ENCODE measurements at regions not wholly inside any gene's neighbourhood (a gene's known extent, or its start where the extent isn't known, plus 50 kb on each side); places are given as distances from the start of the nearest gene placed in this dataset.

DNA sequence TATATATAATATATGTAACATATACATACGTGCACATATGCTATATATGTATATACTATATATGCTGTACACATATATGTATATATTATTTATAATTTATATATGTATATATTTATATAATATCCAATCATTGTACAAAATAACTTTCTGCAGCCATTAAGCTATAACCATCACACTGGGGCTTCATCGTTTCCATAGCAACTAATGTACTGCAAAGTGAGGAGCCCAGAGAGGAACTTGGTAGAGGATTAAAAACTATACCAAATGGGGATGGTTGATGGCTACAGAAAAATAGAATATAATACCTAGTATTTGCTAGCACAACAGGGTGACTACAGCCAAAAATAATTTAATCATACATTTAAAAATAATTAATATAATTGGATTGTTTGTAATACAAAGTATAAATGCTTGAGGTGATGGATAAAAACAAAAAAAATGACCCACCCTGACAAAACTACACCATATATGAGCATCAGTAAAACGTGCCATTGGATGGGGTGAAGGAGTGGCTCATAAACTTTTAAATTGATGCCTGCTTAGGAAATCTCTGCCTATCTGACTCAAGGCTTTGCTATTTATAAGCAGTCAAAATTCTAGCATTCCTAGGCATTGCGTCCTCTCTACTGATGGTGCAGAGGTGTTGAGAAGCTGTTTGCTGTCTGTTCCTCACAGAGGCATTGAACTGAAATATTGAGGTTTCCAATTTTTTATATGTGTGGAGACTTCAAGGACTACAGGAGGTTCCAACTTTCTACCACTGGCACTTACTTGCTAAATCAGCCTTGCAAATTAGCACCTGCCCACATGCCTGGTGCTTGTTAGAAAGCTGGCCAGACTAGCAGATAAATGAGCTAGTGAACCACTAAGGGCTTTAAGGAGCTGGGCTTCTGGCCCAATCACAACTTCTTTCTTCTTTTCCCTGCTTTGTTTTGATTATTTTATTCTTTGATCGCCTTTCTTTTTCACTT, 190.1 kb downstream of the SCP2D1 start:
- TF ChIP-seq, protein P1, sequence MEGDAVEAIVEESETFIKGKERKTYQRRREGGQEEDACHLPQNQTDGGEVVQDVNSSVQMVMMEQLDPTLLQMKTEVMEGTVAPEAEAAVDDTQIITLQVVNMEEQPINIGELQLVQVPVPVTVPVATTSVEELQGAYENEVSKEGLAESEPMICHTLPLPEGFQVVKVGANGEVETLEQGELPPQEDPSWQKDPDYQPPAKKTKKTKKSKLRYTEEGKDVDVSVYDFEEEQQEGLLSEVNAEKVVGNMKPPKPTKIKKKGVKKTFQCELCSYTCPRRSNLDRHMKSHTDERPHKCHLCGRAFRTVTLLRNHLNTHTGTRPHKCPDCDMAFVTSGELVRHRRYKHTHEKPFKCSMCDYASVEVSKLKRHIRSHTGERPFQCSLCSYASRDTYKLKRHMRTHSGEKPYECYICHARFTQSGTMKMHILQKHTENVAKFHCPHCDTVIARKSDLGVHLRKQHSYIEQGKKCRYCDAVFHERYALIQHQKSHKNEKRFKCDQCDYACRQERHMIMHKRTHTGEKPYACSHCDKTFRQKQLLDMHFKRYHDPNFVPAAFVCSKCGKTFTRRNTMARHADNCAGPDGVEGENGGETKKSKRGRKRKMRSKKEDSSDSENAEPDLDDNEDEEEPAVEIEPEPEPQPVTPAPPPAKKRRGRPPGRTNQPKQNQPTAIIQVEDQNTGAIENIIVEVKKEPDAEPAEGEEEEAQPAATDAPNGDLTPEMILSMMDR (IDR thresholded peaks at IDR 0.05; ENCODE audit: low read depth, low read length) = no peak
- DNase-seq = no peak
- Histone ChIP-seq H3K27ac (no peak overlapping the region), H3K27me3 (ENCODE audit: insufficient read depth, low read depth, severe bottlenecking) (peaks cover 71% of the 10 kb centered on the region), H3K36me3 (no peaks in the 10 kb centered on the region), H3K4me3 (ENCODE audit: low read depth, low read length) (no peak overlapping the region), H3K9me3 (ENCODE audit: severe bottlenecking) (no peaks in the 10 kb centered on the region)

DNA sequence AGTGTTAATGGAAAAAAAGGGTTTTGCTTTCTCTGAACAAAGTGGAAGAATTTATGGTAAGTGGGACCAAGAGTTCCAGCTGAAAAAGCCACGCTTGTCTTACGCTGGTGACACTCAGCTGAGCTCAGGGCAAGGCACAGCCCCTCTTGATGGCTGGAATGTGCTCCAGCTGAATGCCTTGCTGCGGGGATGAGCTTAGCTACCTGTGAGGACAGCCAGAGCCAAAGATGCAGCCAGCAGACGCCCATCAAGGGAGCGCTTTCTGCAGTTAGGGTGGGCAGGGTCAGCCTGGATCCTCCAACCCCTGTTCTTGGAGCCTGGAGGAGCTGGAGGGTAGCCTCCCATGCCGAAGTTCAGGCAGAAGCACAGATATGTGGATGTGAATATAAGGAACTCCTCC, 191.4 kb downstream of the SCP2D1 start:
- Histone ChIP-seq H3K9me3 (ENCODE audit: severe bottlenecking) (no peaks in the 10 kb centered on the region), H3K36me3 (no peaks in the 10 kb centered on the region), H3K4me3 (ENCODE audit: low read depth, low read length) (no peak overlapping the region), H3K27me3 (ENCODE audit: insufficient read depth, low read depth, severe bottlenecking) (peaks cover 75% of the 10 kb centered on the region), H3K27ac (no peak overlapping the region)
- TF ChIP-seq, protein P1 (IDR thresholded peaks at IDR 0.05; ENCODE audit: low read depth, low read length) = no peak
- no peak for DNase-seq

DNA sequence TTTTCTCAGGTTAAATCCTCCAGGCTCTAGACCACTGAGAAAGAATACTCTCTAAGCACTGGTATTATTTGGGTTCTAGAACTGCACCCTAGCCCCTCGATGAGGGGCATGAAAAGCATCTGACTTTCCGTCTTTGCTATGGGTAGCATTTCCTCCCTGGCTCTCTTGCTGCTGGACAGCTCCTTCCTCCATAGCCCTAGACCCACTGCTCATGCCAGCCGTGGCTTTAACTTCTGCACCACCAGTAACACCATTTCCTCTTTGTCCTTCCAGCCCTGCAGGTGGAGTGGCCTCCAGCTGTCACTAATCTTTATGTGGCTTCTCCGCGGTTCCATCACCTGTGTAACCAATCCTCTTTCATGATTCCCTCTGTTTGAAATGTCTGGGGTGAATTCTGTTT, 194.9 kb downstream of the SCP2D1 start:
- no peaks in the 10 kb centered on the region for H3K9me3 ChIP-seq (ENCODE audit: severe bottlenecking)
- TF ChIP-seq, protein P1 (IDR thresholded peaks at IDR 0.05; ENCODE audit: low read depth, low read length) = no peak
- H3K36me3 ChIP-seq = no peaks in the 10 kb centered on the region
- no peak for DNase-seq
- peaks cover 75% of the 10 kb centered on the region for H3K27me3 ChIP-seq (ENCODE audit: insufficient read depth, low read depth, severe bottlenecking)
- H3K27ac ChIP-seq = no peak overlapping the region
- H3K4me3 ChIP-seq (ENCODE audit: low read depth, low read length) = no peak overlapping the region

GRCh38 chr20:19009081-19009688, 195.6 kb downstream of the SCP2D1 start:
- H3K27me3 ChIP-seq (ENCODE audit: insufficient read depth, low read depth, severe bottlenecking) = peaks cover 76% of the 10 kb centered on the region
- H3K36me3 ChIP-seq = no peaks in the 10 kb centered on the region
- DNase-seq = no peak
- no peak overlapping the region for H3K27ac ChIP-seq
- H3K4me3 ChIP-seq (ENCODE audit: low read depth, low read length) = no peak overlapping the region
- H3K9me3 ChIP-seq (ENCODE audit: severe bottlenecking) = no peaks in the 10 kb centered on the region
- TF ChIP-seq, protein P1 (IDR thresholded peaks at IDR 0.05; ENCODE audit: low read depth, low read length) = no peak

DNA sequence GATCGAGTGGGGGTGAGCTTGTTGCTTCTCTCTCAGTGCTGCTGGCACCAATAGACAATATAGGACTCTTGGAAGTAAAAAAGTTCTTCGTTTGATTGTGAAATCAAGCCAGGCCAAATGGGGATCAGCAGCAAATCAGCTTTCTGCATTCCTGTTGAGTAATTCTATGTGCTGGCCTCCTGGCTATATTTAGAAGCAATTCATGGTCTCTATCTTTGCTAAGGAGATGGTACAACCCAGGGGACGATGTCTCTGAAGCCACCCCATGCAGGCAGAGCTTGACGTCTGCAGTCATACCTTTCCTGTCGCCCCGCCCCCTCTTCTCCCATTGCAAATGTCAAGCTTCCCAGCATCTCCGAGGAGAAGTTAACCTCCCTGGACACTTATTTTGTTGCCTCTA, 199.1 kb downstream of the SCP2D1 start:
- Histone ChIP-seq H3K27ac (no peak overlapping the region), H3K27me3 (ENCODE audit: insufficient read depth, low read depth, severe bottlenecking) (peaks cover 72% of the 10 kb centered on the region), H3K36me3 (no peaks in the 10 kb centered on the region), H3K4me3 (ENCODE audit: low read depth, low read length) (no peak overlapping the region), H3K9me3 (ENCODE audit: severe bottlenecking) (no peaks in the 10 kb centered on the region)
- TF ChIP-seq, protein P1 (IDR thresholded peaks at IDR 0.05; ENCODE audit: low read depth, low read length) = no peak
- no peak for DNase-seq
